Astrocyte of the hippocampus (primary cell): ENCODE measurements at regions not wholly inside any gene's neighbourhood (a gene's known extent, or its start where the extent isn't known, plus 50 kb on each side); places are given as distances from the start of the nearest gene placed in this dataset.

Source experiments
- DNase-seq: peaks from one replicate; pipeline ENCODE4 v3.0.0; 2011; ENCODE audit warnings: low read depth, low spot score

DNA sequence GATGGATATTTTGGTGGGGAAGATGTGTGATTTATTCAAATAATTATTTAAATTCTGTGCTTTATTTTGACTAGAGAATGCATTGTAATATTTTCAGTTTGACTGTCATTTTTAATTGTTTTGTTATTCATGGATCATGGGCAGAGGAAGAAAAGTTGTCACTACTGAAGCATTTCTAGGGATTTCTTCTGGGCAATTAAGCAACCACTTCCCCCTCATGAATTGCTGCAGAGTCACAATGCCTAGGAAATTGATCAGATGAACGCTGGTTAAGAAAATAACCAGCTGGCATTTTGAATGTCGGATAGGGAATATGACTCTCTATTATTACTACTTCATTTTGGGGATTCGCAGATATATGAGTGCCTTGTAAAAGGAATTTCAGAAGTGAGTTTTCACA, 283.3 kb downstream of the IL15 start:
- no peak for DNase-seq

DNA sequence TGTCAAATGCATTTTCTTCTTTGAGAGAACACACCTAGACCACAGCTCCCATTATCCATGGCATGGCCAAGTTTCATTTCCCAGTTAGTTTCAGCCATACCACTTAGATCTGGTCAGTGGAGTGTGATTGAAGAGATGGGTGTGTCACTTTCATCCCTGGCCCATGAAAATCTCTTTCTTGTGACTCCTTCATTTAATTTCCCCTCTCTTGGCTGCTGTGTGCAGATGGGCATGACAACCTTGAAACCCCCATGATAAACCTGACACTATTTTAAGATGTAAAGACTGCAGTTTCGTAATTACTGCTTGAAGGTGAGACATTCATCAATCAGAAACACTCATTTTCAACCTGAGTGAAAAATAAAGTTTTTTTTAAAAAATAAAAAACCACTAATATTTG, 284.9 kb downstream of the IL15 start:
- no peak for DNase-seq

DNA sequence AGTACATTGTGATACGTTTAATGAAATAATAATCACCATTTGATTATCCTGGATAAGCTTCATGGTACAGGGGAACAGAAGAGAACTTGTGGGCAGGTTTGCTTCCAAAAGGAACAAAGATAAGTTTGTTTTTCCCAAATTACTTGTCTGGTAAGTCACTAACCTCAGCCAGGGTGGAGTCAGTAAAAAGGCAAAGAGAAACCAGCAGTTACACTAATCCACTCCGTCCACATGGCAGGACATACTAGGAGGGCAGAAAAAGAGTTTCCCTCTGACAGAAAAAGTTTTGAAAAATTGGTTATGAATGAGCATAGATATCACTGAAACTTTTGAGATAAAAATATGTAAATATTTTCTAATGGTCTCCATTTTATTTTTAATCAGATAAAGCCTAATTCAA, 285.9 kb downstream of the IL15 start:
- peak; percentile 13 for DNase-seq

DNA sequence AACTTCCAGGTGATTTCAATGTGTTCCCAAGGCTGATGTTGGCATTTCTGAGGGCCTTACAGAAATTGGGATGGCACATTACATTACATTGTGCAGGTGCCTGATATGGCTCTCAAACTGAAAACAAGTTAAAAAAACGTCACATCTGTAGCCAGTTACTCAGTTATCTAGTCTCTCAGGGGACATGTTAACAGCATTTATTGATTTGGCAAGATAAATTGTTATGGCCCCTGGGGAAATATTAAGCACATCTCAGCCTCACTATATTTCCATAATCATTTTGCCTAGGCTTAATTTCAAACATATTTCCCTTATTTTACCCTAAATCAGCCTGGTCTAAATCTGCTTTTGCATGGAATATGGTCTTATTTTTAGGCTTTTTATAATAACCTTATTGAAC, 290.0 kb downstream of the IL15 start:
- DNase-seq, result no peak

DNA sequence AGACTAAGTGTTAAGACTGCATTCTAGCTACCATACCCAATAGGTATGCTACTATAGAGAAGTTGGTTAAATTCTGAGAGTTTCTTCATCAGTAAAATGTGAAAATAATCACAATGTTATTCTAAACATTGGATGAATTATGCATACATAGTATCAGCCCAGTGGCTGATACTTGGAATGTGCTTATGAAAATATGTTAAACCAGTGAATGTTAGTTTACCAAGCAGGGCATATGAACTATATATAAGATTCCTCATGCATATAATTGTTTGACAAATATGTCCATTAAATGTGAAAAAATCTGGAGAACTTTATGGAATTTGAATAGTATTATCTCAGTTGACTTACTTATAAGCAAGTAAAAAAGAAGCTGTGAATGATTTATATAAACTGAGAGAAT, 296.1 kb downstream of the IL15 start:
- DNase-seq, result no peak

DNA sequence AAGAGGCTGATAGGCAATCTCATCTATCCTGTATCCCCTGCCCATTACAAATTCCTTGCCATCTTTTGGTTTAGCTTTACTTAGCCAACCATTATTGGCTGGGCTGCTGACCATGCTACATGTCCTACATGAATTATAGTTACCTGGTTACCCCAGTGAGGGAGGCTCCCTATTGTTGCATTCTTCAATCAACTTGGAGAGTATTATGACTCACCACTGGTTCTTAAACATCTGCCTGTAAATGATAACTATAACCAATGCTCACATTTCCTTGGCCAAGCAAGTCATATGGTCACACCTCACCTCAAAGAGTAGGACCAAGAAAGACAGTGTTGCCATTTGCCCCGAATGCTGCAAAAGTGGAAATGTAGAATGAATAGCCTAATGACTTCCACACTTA, 297.6 kb downstream of the IL15 start:
- DNase-seq, result no peak

DNA sequence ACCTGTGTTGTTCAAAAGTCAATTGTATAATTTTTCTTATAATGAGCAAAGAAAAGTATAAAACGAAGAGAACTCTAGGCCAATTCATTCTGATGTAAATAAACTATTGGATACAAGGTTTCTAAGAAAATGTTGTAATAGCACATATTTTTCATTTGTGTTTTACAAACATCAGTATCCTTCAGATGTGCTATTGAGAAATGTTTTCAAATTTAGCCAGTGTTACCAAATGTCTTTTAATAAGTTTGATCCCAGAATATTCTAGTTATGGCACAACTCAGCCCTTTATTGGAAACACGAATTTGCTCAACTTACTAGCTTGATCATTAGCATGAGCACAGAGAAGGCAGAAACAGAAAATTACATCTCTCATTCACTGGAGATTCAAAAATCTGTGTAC, 319.3 kb downstream of the IL15 start:
- no peak for DNase-seq

DNA sequence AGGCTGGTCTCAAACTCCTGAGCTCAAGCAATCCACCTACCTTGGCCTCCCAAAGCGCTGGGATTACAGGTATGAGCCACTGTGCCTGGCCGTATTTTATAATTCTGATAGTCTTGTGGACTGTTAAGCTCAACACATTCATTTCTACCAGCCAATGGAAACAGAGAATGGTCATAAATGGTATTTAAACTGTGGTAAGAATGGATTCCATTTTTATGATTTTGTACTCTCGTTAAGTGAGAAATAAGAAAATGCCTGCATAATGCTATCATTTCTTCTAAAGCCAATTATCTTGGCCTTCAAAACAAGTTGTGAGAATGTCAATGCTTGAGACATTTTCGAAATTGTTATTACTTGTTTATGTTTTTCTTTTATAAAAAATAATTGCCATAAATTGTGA, 321.0 kb downstream of the IL15 start:
- no peak for DNase-seq

DNA sequence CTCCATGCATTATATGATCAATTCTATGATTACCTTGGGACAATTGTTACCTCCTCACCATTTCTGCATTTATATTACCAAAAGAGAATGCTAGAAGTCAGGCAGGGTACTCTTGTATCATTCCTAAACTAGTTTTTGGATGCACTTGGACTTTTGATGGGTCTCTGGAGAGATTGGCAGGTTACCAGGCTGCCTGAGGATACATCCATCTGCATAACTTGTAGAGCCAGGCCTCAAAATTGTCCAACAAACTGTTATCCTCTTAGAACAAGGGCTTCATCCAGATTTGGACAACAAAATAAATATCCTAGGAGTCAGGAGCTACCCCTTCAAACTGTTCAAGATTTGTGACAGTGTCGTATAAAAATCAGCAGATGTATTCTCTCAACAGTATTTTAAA, 326.1 kb downstream of the IL15 start:
- no peak for DNase-seq

DNA sequence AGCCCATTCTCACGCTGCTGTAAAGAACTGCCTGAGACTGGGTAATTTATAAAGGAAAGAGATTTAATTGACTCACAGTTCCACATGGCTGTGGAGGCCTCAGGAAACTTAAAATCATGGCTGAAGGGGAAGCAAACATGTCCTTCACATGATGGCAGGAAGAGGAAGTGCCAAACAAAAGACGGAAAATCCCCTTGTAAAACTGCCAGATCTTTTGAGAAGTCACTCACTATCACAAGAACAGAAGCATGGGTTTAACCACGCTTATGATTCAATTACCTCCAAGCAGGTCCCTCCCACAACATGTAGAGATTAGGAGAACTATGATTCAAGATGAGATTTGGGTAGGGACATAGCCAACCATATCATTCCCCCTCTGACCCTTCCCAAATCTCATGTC, 335.5 kb downstream of the IL15 start:
- DNase-seq, result no peak

DNA sequence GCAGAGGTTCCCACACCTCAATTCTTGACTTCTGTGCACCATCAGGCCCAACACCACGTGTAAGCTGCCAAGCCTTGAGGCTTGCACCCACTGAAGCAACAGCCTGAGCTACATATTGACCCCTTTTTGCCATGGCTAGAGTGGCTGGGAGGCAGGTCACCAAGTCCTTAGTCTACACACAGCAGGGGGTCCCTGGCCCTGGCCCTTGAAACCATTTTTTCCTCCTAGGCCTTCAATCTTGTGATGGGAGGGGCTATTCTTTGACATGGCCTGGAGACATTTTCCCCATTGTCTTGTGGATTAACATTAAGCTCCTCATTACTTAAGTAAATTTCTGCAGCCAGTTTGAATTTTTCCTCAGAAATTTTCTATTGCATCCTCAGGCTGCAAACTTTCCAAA, 336.6 kb downstream of the IL15 start:
- no peak for DNase-seq
